22Rv1 (cell line): ENCODE measurements at regions not wholly inside any gene's neighbourhood (a gene's known extent, or its start where the extent isn't known, plus 50 kb on each side); places are given as distances from the start of the nearest gene placed in this dataset.

Experiments used
- H3K27ac ChIP-seq: fragments of 450-650 bp; 2 replicates; pipeline ENCODE4 v1.5.1; 2017
- CTCF ChIP-seq: fragments of 450-650 bp; IDR thresholded peaks from 2 replicates; pipeline ENCODE4 v1.5.1; 2017; ENCODE audit warnings: mild to moderate bottlenecking
- ZFX ChIP-seq: fragments of 450-650 bp; IDR thresholded peaks from 2 replicates; pipeline ENCODE4 v1.6.1; 2017; ENCODE audit warnings: antibody characterized with exemption, borderline replicate concordance

DNA sequence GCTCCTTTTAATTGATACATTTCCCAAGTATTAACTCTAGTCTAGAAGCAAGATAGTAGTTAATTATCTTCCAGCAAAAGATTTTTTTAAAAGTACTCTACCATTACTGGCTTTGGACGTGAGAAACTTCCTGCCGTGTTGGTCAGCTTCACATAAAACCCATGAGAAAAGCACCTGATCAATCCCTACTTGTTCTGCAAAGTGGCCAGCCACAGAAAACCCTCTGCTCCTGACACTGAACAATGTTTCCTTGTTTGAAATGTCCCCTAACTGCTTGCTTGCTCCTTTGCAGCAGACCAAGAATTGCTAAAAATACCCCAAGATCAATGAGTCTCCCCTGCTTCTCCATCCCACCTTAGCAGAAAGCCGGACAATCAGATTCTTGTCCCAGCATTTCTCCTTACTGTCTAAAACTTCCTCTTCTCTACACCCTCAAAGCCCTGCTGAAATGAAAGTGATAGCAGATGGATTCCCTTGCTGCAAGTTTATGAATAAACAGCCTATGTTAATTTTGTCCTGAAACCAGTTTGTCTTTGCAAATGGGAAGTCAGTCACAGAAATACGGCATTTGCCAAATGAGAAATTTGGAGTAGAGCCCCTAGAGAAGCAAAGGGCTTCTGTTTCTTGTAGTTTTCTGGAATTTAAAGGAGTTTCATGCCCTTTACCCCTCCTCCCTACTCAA, 207.1 kb upstream of the ARHGAP20 start:
- H3K27ac ChIP-seq = no peak overlapping the region
- TF ChIP-seq CTCF (no peak), ZFX (no peak)

DNA sequence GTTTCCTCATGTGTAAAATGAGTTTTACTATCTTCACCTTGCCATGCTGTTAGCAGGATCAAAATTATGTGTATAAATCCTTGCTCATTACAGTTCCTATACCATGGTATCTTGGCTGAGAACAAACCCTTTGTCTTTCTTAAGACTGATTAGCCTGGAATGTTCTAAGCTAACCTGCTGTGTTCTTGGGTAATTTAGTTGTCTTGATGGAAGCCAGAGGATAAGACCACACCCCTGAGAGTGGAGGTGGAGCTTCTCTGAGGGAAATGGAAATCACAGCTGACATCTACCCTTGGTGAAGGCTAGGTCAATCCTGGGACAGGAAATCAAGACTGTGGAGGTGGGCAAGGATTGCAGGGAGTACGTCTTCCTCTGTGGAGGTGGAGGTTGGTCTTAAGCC, 206.1 kb upstream of the ARHGAP20 start:
- TF ChIP-seq ZFX = no peak
- no peak for TF ChIP-seq CTCF
- H3K27ac ChIP-seq = no peak overlapping the region

DNA sequence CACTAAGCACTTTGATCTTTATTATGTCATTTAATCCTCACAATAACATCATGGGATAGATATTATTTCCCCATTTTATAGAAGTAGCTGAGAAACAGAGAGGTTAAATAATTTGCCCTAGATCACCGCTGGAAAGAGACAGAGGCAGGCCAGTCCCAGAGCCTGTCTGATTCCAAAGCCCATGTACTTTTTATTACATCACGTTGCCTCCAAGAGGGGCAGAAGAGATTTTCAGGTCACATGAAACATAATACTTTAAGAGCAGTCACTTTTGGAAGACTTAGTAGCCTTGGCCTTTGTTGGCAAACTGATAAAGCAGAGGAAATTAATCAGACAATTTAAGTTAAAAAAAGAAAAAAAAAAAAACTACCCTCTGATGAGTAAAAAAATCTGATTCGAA, 200.2 kb upstream of the ARHGAP20 start:
- TF ChIP-seq CTCF (no peak), ZFX (no peak)
- no peak overlapping the region for H3K27ac ChIP-seq

DNA sequence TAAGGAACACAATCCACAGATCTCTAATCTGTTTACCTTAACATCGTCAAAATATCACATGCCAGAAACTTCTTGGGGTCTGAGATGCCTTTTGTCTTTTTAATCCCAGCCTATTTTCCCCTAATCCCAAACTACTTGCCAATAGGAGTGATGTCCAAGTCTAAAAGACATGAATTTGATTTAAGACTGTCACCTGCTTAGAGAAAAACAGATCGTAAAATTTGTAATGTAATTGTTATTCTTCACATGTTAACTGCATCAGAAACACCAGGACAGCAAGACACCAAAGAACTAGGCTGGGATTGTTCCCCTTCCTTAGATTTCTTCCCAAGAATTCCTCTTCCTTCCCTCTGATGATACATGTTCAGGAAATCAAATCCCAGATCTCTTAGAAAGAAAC, 198.1 kb upstream of the ARHGAP20 start:
- no peak overlapping the region for H3K27ac ChIP-seq
- no peak for TF ChIP-seq CTCF
- no peak for TF ChIP-seq ZFX

GRCh38 chr11:110909336-110909735, 197.1 kb upstream of the ARHGAP20 start:
- H3K27ac ChIP-seq = no peak overlapping the region
- TF ChIP-seq CTCF = no peak
- TF ChIP-seq ZFX = no peak

GRCh38 chr11:110908401-110909105, 196.3 kb upstream of the ARHGAP20 start:
- TF ChIP-seq CTCF (no peak), ZFX (no peak)
- no peak overlapping the region for H3K27ac ChIP-seq

DNA sequence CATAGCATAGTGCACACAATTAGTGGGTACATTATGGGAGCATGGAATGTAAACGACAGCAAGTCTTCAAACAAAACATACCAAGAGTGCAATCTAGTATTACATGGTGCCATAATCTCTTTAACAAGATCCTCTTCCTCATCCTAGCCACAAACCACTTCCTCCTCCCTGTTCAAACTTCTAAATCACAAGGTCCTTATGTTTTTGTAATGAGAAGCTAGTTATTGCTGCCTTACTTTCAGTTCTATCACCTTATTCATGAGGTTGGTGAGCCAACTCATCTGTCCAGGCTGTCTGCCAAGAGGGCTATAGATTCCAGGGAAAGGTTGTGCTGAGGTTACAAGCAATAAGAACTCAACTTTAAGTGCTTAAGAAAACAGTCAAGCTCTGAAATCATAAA, 195.4 kb upstream of the ARHGAP20 start:
- no peak overlapping the region for H3K27ac ChIP-seq
- TF ChIP-seq ZFX (no peak), CTCF (no peak)
